ENCODE measurements at regions not wholly inside any gene's neighbourhood (a gene's known extent, or its start where the extent isn't known, plus 50 kb on each side); places are given as distances from the start of the nearest gene placed in this dataset.

DNA sequence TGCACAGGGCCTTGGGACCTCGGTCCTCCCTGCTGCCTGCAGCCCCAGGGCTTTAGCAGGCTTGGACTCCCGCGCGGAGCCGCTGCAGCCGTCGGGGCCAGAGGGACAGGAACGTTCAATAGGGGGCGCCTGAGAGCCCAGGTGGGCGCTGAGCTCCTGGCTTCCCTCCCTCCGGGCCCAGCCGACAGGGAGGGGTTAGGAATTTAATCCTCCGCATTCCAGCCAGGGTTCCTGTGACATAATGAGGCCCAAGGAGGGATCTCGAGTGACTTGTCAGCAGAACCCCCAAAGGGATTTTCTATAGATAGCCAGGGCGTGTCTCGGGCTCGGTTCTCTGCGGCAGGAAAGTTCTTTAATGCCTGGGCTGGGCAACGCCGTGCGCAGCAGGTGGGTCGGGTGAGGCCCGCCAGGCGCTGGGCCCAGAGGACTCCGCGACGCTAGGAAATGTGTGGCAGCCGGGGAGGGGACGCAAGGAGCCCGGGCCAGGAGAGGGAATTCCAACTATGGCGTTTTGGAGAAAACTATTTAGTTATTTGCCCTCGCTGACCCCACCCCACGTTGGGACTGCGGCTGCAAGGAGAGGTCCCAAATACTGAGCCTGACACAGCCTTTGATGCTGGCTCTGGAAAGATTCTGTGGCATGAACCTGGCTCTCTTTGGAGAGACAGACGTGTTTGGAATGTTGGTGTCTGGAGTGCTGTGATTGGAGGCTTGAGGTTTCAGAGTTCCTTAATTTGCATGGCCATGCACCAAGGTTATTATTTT is 285.2 kb upstream of the GATB start:
- ChIA-PET SMC1A (ENCODE audit: uncharacterized antibody, unreplicated experiment) (interaction anchor here (1.0 kb wide), 1 partner anchor 27 kb away, joined by 4 read pairs; no protein-coding TSS in a partner anchor), RAD21 (ENCODE audit: unreplicated experiment) (no interaction called here), CTCF (interaction anchor here (0.6 to 1.9 kb wide), 8 partner anchors 13 to 319 kb away, joined by 3 to 8 read pairs (median 3); no protein-coding TSS in a partner anchor), POLR2A (no interaction called here)
- no peak for DNase-seq (ENCODE audit: low read depth, low spot score)
- no peak overlapping the region for H3K4me3 ChIP-seq
- no peaks in the 10 kb centered on the region for H3K4me1 ChIP-seq (ENCODE audit: control insufficient read depth, insufficient read depth, low read length)
- no peaks in the 10 kb centered on the region for H4K20me1 ChIP-seq (ENCODE audit: control insufficient read depth, insufficient read depth)
- intact Hi-C loops (cut with micrococcal nuclease; ENCODE audit: unreplicated experiment), result loop anchor here (5.0 kb wide), 1 partner anchor 301 kb away; no protein-coding TSS in a partner anchor
- H3K9ac ChIP-seq (ENCODE audit: control insufficient read depth, insufficient read depth, low read length), result no peak overlapping the region
- H3K4me2 ChIP-seq (ENCODE audit: control insufficient read depth, insufficient read depth), result peak overlapping the region; percentile 37
- peak; percentile 83 for ATAC-seq
- 33% methylated on average over 35 of the region's 35 CpGs for WGBS (ENCODE audit: insufficient coverage, insufficient replicate concordance, low lambda C conversion rate, missing lambda C conversion rate)
- H3K9me3 ChIP-seq (replicated peaks; ENCODE audit: control insufficient read depth, insufficient read depth, low read length), result no peaks in the 10 kb centered on the region
- BruUV-seq (replicated peaks), result no TSS peak
- no peaks in the 10 kb centered on the region for H3K79me2 ChIP-seq (ENCODE audit: control insufficient read depth, insufficient read depth, low read length)
- H3K27ac ChIP-seq (ENCODE audit: control insufficient read depth, insufficient read depth), result no peak overlapping the region
- no peak for FAIRE-seq
- in situ Hi-C loops (cut with MboI), result no loop called here
- H3K27me3 ChIP-seq (replicated peaks in 1 of 2; ENCODE audit: control insufficient read depth in 2 of 2, insufficient read depth in 2 of 2, low read length in 1 of 2), result no peaks in the 10 kb centered on the region
- H2AFZ ChIP-seq (ENCODE audit: control insufficient read depth, low read depth, low read length), result peak overlapping the region; percentile 59
- no peaks in the 10 kb centered on the region for H3K36me3 ChIP-seq (ENCODE audit: control insufficient read depth in 2 of 2, insufficient read depth in 2 of 2, low read length in 1 of 2)
- TF ChIP-seq, protein P1, sequence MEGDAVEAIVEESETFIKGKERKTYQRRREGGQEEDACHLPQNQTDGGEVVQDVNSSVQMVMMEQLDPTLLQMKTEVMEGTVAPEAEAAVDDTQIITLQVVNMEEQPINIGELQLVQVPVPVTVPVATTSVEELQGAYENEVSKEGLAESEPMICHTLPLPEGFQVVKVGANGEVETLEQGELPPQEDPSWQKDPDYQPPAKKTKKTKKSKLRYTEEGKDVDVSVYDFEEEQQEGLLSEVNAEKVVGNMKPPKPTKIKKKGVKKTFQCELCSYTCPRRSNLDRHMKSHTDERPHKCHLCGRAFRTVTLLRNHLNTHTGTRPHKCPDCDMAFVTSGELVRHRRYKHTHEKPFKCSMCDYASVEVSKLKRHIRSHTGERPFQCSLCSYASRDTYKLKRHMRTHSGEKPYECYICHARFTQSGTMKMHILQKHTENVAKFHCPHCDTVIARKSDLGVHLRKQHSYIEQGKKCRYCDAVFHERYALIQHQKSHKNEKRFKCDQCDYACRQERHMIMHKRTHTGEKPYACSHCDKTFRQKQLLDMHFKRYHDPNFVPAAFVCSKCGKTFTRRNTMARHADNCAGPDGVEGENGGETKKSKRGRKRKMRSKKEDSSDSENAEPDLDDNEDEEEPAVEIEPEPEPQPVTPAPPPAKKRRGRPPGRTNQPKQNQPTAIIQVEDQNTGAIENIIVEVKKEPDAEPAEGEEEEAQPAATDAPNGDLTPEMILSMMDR (IDR thresholded peaks at IDR 0.05 in 2 of 3, conservative IDR thresholded peaks at IDR 0.05 in 1 of 3; ENCODE audit: control insufficient read depth in 2 of 3, extremely low read depth in 1 of 3, insufficient read depth in 1 of 3, low read depth in 3 of 3, low read length in 3 of 3), result peak; percentile 45 to 57 (median 49); a peak in 5 of 6 replicates
- peak; percentile 32 for TF ChIP-seq RAD21 (IDR thresholded peaks at IDR 0.05; ENCODE audit: insufficient read depth, low read depth, low read length)
- no peak for TF ChIP-seq BCL3 (IDR thresholded peaks at IDR 0.05; ENCODE audit: borderline replicate concordance, insufficient read depth, low read depth, low read length, poor library complexity, severe bottlenecking)
- no peak for TF ChIP-seq ETV6 (conservative IDR thresholded peaks at IDR 0.05 in 1 of 2, IDR thresholded peaks at IDR 0.05 in 1 of 2; ENCODE audit: borderline replicate concordance in 1 of 2, low read depth in 1 of 2)
- TF ChIP-seq MYC (IDR thresholded peaks at IDR 0.05; ENCODE audit: insufficient read depth, insufficient read length, insufficient replicate concordance, low read length, severe bottlenecking), result no peak
- no peak for TF ChIP-seq ZBTB40 (IDR thresholded peaks at IDR 0.05; ENCODE audit: borderline replicate concordance)
- no peak for TF ChIP-seq SPI1 (IDR thresholded peaks at IDR 0.05; ENCODE audit: borderline replicate concordance, insufficient read depth, low read depth, low read length)
- TF ChIP-seq SRF (IDR thresholded peaks at IDR 0.05; ENCODE audit: low read depth in 2 of 2, low read length in 2 of 2), result no peak
- TF ChIP-seq GATAD2B (conservative IDR thresholded peaks at IDR 0.05; ENCODE audit: low read depth), result no peak
- TF ChIP-seq PAX8 (IDR thresholded peaks at IDR 0.05), result no peak
- no peak for TF ChIP-seq YY1 (IDR thresholded peaks at IDR 0.05; ENCODE audit: low read depth, low read length)
- TF ChIP-seq YBX1 (IDR thresholded peaks at IDR 0.05), result no peak
- no peak for TF ChIP-seq KAT2A (conservative IDR thresholded peaks at IDR 0.05; ENCODE audit: control insufficient read depth, low read depth, low read length)
- no peak for TF ChIP-seq EP300 (IDR thresholded peaks at IDR 0.05; ENCODE audit: borderline replicate concordance in 1 of 2, control insufficient read depth in 1 of 2, low read depth in 2 of 2, low read length in 2 of 2)
- TF ChIP-seq BRCA1 (IDR thresholded peaks at IDR 0.05; ENCODE audit: low read depth, low read length), result no peak

Data from GM12878 (cell line).